Osteoblast (primary cell): ENCODE measurements at regions not wholly inside any gene's neighbourhood (a gene's known extent, or its start where the extent isn't known, plus 50 kb on each side); places are given as distances from the start of the nearest gene placed in this dataset.

Experiments
- DNase-seq: peaks from one replicate; pipeline ENCODE4 v3.0.0; 2011; ENCODE audit warnings: low spot score, mixed read lengths; ENCODE audit not compliant: insufficient read length; ENCODE audit errors: missing footprints
- H2AFZ ChIP-seq: 2 replicates; pipeline ENCODE4 v1.6.0; 2011; ENCODE audit warnings: mild to moderate bottlenecking, low read length
- H3K27ac ChIP-seq: 2 replicates; pipeline ENCODE4 v1.5.1; 2011; ENCODE audit warnings: mild to moderate bottlenecking, low read depth, low read length, moderate library complexity
- H3K27me3 ChIP-seq: 2 replicates; pipeline ENCODE4 v1.6.0; 2012; ENCODE audit warnings: mild to moderate bottlenecking, control low read depth, inconsistent platforms, low read length, moderate library complexity; ENCODE audit not compliant: insufficient read depth
- H3K36me3 ChIP-seq: 2 replicates; pipeline ENCODE4 v1.5.1; 2011; ENCODE audit warnings: mild to moderate bottlenecking, low read length, control low read depth, moderate library complexity; ENCODE audit not compliant: insufficient read depth
- H3K4me1 ChIP-seq: 2 replicates; pipeline ENCODE4 v1.5.1; 2011; ENCODE audit warnings: mild to moderate bottlenecking, low read length, control low read depth, moderate library complexity; ENCODE audit not compliant: insufficient read depth
- H3K4me2 ChIP-seq: 2 replicates; pipeline ENCODE4 v1.6.0; 2011; ENCODE audit warnings: mild to moderate bottlenecking, low read length; ENCODE audit not compliant: insufficient read depth
- H3K4me3 ChIP-seq: fragments of 200-600 bp; sonication (generic); 3 replicates; pipeline ENCODE4 v1.5.1; 2012; ENCODE audit warnings: mild to moderate bottlenecking, low read length, inconsistent platforms; ENCODE audit not compliant: insufficient read depth
- H3K79me2 ChIP-seq: 2 replicates; pipeline ENCODE4 v1.6.0; 2012; ENCODE audit warnings: mild to moderate bottlenecking, low read length, control low read depth, inconsistent platforms; ENCODE audit not compliant: insufficient read depth
- H3K9me3 ChIP-seq: 2 replicates; pipeline ENCODE4 v1.5.1; 2011; ENCODE audit warnings: low read depth, low read length, control low read depth
- H4K20me1 ChIP-seq: 2 replicates; pipeline ENCODE4 v1.6.0; 2012; ENCODE audit warnings: mild to moderate bottlenecking, low read length, control low read depth; ENCODE audit not compliant: insufficient read depth
- CTCF ChIP-seq: IDR thresholded peaks from 2 replicates; pipeline ENCODE4 v1.5.1; 2011; ENCODE audit warnings: mild to moderate bottlenecking, low read depth, low read length, moderate library complexity; ENCODE audit errors: extremely low read depth

GRCh38 chr2:234611209-234611608 lies 114.3 kb upstream of the ARL4C start:
- no peak overlapping the region for H3K27ac ChIP-seq
- H3K27me3 ChIP-seq: no peaks in the 10 kb centered on the region
- H3K4me1 ChIP-seq: no peaks in the 10 kb centered on the region
- TF ChIP-seq CTCF: peak; percentile 48
- DNase-seq: peak; percentile 43
- no peaks in the 10 kb centered on the region for H3K36me3 ChIP-seq
- H3K9me3 ChIP-seq: no peaks in the 10 kb centered on the region
- H2AFZ ChIP-seq: no peak overlapping the region
- H4K20me1 ChIP-seq: no peaks in the 10 kb centered on the region
- H3K4me2 ChIP-seq: no peak overlapping the region
- H3K4me3 ChIP-seq: no peak overlapping the region
- no peaks in the 10 kb centered on the region for H3K79me2 ChIP-seq

GRCh38 chr2:234608946-234609345 lies 112.1 kb upstream of the ARL4C start:
- no peak overlapping the region for H3K27ac ChIP-seq
- H3K79me2 ChIP-seq: no peaks in the 10 kb centered on the region
- DNase-seq: peak; percentile 58
- no peaks in the 10 kb centered on the region for H3K9me3 ChIP-seq
- no peak overlapping the region for H2AFZ ChIP-seq
- no peaks in the 10 kb centered on the region for H3K4me1 ChIP-seq
- H3K27me3 ChIP-seq: peaks cover 5% of the 10 kb centered on the region
- H4K20me1 ChIP-seq: no peaks in the 10 kb centered on the region
- TF ChIP-seq CTCF: no peak
- no peak overlapping the region for H3K4me3 ChIP-seq
- no peaks in the 10 kb centered on the region for H3K36me3 ChIP-seq
- H3K4me2 ChIP-seq: no peak overlapping the region

GRCh38 chr2:234607691-234608090 lies 110.8 kb upstream of the ARL4C start:
- H3K27me3 ChIP-seq: peaks cover 5% of the 10 kb centered on the region
- H3K27ac ChIP-seq: no peak overlapping the region
- peak; percentile 66 for DNase-seq
- no peaks in the 10 kb centered on the region for H4K20me1 ChIP-seq
- no peaks in the 10 kb centered on the region for H3K36me3 ChIP-seq
- no peak overlapping the region for H3K4me3 ChIP-seq
- H3K4me2 ChIP-seq: no peak overlapping the region
- no peak overlapping the region for H2AFZ ChIP-seq
- no peak for TF ChIP-seq CTCF
- H3K9me3 ChIP-seq: no peaks in the 10 kb centered on the region
- H3K4me1 ChIP-seq: no peaks in the 10 kb centered on the region
- H3K79me2 ChIP-seq: no peaks in the 10 kb centered on the region

- no peak for TF ChIP-seq CTCF
- Histone ChIP-seq H3K27ac (no peak overlapping the region), H2AFZ (no peak overlapping the region), H3K27me3 (peaks cover 5% of the 10 kb centered on the region), H4K20me1 (no peaks in the 10 kb centered on the region), H3K4me2 (no peak overlapping the region), H3K79me2 (no peaks in the 10 kb centered on the region), H3K9me3 (no peaks in the 10 kb centered on the region), H3K4me3 (no peak overlapping the region), H3K36me3 (no peaks in the 10 kb centered on the region), H3K4me1 (no peaks in the 10 kb centered on the region)
- DNase-seq: peak; percentile 18
Measured at GRCh38 chr2:234606896-234607295, 110.0 kb upstream of the ARL4C start.
